GM23338 (cell line): ENCODE measurements at regions not wholly inside any gene's neighbourhood (a gene's known extent, or its start where the extent isn't known, plus 50 kb on each side); places are given as distances from the start of the nearest gene placed in this dataset.

Experiments
- CREB1 ChIP-seq: fragments of 250-450 bp; sonication (Bioruptor Pico); IDR thresholded peaks from 2 replicates; pipeline ENCODE4 v1.5.0; 2020; ENCODE audit warnings: low read depth, mild to moderate bottlenecking, moderate library complexity
- CTCF ChIP-seq, 2 experiments: fragments of 200-600 bp in 1 of 2; sonication (generic) in 1 of 2; conservative IDR thresholded peaks; 2 replicates each; pipeline versions ENCODE4 v1.5.1 to v1.6.1; 2016 to 2017; ENCODE audit warnings: antibody characterized with exemption in 2 of 2, low read depth in 2 of 2, mild to moderate bottlenecking in 2 of 2, moderate library complexity in 1 of 2
- EZH2 ChIP-seq: fragments of 200-600 bp; sonication (generic); IDR thresholded peaks from one replicate; pipeline ENCODE4 v1.8.0; 2017; ENCODE audit warnings: antibody characterized with exemption, mild to moderate bottlenecking, low read depth; ENCODE audit not compliant: unreplicated experiment
- EZH2phosphoT487 ChIP-seq: fragments of 200-600 bp; sonication (generic); IDR thresholded peaks from one replicate; pipeline ENCODE4 v1.8.1; 2018; ENCODE audit warnings: antibody characterized with exemption; ENCODE audit not compliant: unreplicated experiment
- JUNB ChIP-seq: IDR thresholded peaks from one replicate; pipeline ENCODE4 v1.6.1; 2016; ENCODE audit warnings: antibody characterized with exemption; ENCODE audit not compliant: unreplicated experiment
- NANOG ChIP-seq: IDR thresholded peaks from 2 replicates; pipeline ENCODE4 v1.6.1; 2016; ENCODE audit warnings: antibody characterized with exemption, borderline replicate concordance
- POLR2AphosphoS5 ChIP-seq: IDR thresholded peaks from 2 replicates; pipeline ENCODE4 v1.6.1; 2016; ENCODE audit warnings: antibody characterized with exemption, low read depth
- REST ChIP-seq: IDR thresholded peaks from one replicate; pipeline ENCODE4 v1.6.1; 2018; ENCODE audit warnings: antibody characterized with exemption; ENCODE audit not compliant: unreplicated experiment

- TF ChIP-seq CTCF (conservative IDR thresholded peaks at IDR 0.05; ENCODE audit: low read depth in 2 of 2) (no peak), POLR2AphosphoS5 (no peak), REST (no peak), EZH2phosphoT487 (no peak), NANOG (no peak), EZH2 (no peak), CREB1 (no peak), JUNB (no peak)
Measured at GRCh38 chr3:176071943-176072342, 1125.3 kb downstream of the TBL1XR1 start.
